ENCODE measurements at regions not wholly inside any gene's neighbourhood (a gene's known extent, or its start where the extent isn't known, plus 50 kb on each side); places are given as distances from the start of the nearest gene placed in this dataset.

DNA sequence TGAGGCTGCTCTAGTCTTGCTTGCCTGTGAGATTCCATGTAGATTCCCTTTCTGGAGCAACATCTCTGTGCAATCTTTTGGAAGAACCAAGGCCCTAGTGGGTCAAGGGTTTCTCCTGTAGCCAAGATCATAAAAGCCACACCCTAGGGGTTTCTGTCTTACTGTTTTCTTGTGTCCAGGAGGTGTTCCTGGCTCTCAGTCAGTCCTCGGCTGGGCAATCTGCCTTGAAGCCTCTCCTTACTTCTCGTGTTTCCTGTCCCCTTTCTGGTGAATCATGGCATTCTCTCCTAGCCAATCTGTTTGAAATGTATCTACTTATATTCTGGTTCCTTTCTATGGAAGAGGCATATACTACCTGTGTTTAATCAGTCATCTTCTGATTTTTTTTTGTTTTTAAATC is 484.8 kb upstream of the UBE2E3 start:
- no peak for TF ChIP-seq POLR2AphosphoS5 (IDR thresholded peaks at IDR 0.05; ENCODE audit: low read depth, low read length)
- TF ChIP-seq TAF1 (IDR thresholded peaks at IDR 0.05; ENCODE audit: borderline replicate concordance, insufficient read depth, low read length) = no peak
- TF ChIP-seq, protein P1, sequence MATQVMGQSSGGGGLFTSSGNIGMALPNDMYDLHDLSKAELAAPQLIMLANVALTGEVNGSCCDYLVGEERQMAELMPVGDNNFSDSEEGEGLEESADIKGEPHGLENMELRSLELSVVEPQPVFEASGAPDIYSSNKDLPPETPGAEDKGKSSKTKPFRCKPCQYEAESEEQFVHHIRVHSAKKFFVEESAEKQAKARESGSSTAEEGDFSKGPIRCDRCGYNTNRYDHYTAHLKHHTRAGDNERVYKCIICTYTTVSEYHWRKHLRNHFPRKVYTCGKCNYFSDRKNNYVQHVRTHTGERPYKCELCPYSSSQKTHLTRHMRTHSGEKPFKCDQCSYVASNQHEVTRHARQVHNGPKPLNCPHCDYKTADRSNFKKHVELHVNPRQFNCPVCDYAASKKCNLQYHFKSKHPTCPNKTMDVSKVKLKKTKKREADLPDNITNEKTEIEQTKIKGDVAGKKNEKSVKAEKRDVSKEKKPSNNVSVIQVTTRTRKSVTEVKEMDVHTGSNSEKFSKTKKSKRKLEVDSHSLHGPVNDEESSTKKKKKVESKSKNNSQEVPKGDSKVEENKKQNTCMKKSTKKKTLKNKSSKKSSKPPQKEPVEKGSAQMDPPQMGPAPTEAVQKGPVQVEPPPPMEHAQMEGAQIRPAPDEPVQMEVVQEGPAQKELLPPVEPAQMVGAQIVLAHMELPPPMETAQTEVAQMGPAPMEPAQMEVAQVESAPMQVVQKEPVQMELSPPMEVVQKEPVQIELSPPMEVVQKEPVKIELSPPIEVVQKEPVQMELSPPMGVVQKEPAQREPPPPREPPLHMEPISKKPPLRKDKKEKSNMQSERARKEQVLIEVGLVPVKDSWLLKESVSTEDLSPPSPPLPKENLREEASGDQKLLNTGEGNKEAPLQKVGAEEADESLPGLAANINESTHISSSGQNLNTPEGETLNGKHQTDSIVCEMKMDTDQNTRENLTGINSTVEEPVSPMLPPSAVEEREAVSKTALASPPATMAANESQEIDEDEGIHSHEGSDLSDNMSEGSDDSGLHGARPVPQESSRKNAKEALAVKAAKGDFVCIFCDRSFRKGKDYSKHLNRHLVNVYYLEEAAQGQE (IDR thresholded peaks at IDR 0.05; ENCODE audit: insufficient read depth in 1 of 2, low read depth in 2 of 2, low read length in 2 of 2) = no peak
- TF ChIP-seq SIN3A (IDR thresholded peaks at IDR 0.05; ENCODE audit: borderline replicate concordance, insufficient read depth, low read length) = no peak
